ENCODE measurements at regions not wholly inside any gene's neighbourhood (a gene's known extent, or its start where the extent isn't known, plus 50 kb on each side); places are given as distances from the start of the nearest gene placed in this dataset.

DNA sequence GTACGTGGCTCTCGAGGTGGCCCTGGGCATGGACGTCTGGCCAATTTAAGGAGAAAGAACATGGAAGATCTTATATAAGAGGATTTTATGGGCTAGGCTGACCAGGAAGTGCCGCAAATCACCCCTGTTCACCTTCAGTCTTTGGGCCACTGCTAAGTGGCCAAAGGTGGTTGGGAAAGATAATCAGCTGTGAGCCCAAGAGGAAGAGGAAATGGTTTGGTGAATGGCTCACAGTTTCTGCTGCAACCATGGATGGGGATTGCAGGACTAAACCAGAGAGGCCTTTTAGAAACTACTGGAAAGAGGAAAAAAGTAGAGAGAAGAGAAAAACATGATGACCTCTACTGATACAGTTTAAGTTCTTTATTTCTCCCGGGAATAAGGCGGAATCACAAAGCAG, 96.0 kb upstream of the ARHGAP20 start:
- TF ChIP-seq ZNF555 (tag by site-specific recombination; conservative IDR thresholded peaks at IDR 0.05) (no peak), BCL11B (tag by site-specific recombination; IDR thresholded peaks at IDR 0.05; ENCODE audit: low read depth) (no peak), ZNF274 (IDR thresholded peaks at IDR 0.05; ENCODE audit: low read length) (no peak), ZNF274 (tag by site-specific recombination; IDR thresholded peaks at IDR 0.05; ENCODE audit: borderline replicate concordance) (no peak), HOXC10 (CRISPR knock-in tag; IDR thresholded peaks at IDR 0.05) (no peak), ZNF223 (tag by site-specific recombination; IDR thresholded peaks at IDR 0.05) (no peak), KLF10 (tag by site-specific recombination; IDR thresholded peaks at IDR 0.05) (no peak), ZNF48 (tag by site-specific recombination; IDR thresholded peaks at IDR 0.05) (no peak), EGR2 (tag by site-specific recombination; IDR thresholded peaks at IDR 0.05; ENCODE audit: low read depth) (no peak), ZNF776 (tag by site-specific recombination; IDR thresholded peaks at IDR 0.05; ENCODE audit: borderline replicate concordance) (no peak), ZNF670 (tag by site-specific recombination; IDR thresholded peaks at IDR 0.05; ENCODE audit: low read depth) (no peak), ZNF521 (tag by site-specific recombination; IDR thresholded peaks at IDR 0.05) (no peak), ZNF654 (tag by site-specific recombination; IDR thresholded peaks at IDR 0.05; ENCODE audit: low read depth) (no peak), ZNF211 (tag by site-specific recombination; IDR thresholded peaks at IDR 0.05; ENCODE audit: low read depth) (no peak), REPIN1 (tag by site-specific recombination; IDR thresholded peaks at IDR 0.05; ENCODE audit: low read depth) (no peak)
- TF ChIP-seq, protein P1, sequence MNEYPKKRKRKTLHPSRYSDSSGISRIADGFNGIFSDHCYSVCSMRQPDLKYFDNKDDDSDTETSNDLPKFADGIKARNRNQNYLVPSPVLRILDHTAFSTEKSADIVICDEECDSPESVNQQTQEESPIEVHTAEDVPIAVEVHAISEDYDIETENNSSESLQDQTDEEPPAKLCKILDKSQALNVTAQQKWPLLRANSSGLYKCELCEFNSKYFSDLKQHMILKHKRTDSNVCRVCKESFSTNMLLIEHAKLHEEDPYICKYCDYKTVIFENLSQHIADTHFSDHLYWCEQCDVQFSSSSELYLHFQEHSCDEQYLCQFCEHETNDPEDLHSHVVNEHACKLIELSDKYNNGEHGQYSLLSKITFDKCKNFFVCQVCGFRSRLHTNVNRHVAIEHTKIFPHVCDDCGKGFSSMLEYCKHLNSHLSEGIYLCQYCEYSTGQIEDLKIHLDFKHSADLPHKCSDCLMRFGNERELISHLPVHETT (tag by site-specific recombination; IDR thresholded peaks at IDR 0.05), result no peak
- TF ChIP-seq, protein P2, sequence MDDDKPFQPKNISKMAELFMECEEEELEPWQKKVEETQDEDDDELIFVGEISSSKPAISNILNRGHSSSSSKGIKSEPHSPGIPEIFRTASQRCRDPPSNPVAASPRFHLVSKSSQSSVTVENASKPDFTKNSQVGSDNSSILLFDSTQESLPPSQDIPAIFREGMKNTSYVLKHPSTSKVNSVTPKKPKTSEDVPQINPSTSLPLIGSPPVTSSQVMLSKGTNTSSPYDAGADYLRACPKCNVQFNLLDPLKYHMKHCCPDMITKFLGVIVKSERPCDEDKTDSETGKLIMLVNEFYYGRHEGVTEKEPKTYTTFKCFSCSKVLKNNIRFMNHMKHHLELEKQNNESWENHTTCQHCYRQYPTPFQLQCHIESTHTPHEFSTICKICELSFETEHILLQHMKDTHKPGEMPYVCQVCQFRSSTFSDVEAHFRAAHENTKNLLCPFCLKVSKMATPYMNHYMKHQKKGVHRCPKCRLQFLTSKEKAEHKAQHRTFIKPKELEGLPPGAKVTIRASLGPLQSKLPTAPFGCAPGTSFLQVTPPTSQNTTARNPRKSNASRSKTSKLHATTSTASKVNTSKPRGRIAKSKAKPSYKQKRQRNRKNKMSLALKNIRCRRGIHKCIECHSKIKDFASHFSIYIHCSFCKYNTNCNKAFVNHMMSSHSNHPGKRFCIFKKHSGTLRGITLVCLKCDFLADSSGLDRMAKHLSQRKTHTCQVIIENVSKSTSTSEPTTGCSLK (tag by site-specific recombination; IDR thresholded peaks at IDR 0.05), result no peak
- ChIA-PET POLR2A (no interaction called here), CTCF (no interaction called here)
- Histone ChIP-seq H3K27ac (ENCODE audit: extremely low read depth, low read depth, low read length) (no peak overlapping the region), H3K36me3 (ENCODE audit: control insufficient read depth in 2 of 2, insufficient read depth in 1 of 2, low read length in 2 of 2) (no peaks in the 10 kb centered on the region), H3K4me1 (ENCODE audit: control insufficient read depth, insufficient read depth, low read length) (no peaks in the 10 kb centered on the region), H3K4me3 (ENCODE audit: low read depth, low read length) (no peak overlapping the region), H3K9me3 (ENCODE audit: control insufficient read depth, insufficient read depth, low read depth, low read length) (no peaks in the 10 kb centered on the region)

DNA sequence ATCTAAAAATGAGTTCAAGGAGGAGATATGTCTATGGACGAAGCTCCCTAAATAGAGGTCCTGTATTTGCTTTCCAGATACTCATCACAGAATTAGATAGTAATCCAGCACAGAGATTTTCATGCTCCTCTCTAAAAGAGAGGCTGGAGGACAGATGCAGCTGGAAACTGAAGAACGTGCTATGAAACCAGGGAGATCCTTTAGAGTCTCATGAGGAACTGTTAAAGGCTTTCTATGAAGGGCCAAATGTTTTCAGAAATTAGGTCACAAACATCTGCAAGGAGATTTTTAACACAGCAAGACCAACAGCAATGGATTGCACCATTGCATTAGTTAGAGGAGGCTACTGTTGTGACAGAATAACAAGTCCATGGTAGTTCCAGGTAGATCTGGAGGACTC, 95.6 kb upstream of the ARHGAP20 start:
- POLR2A ChIA-PET, result no interaction called here
- Histone ChIP-seq H3K27ac (ENCODE audit: extremely low read depth, low read depth, low read length) (no peak overlapping the region), H3K4me3 (ENCODE audit: low read depth, low read length) (no peak overlapping the region), H3K4me1 (ENCODE audit: control insufficient read depth, insufficient read depth, low read length) (no peaks in the 10 kb centered on the region), H3K36me3 (ENCODE audit: control insufficient read depth in 2 of 2, insufficient read depth in 1 of 2, low read length in 2 of 2) (no peaks in the 10 kb centered on the region), H3K9me3 (ENCODE audit: control insufficient read depth, insufficient read depth, low read depth, low read length) (no peaks in the 10 kb centered on the region)
- CTCF ChIA-PET, result no interaction called here
- no peak for TF ChIP-seq ZNF202 (tag by site-specific recombination; IDR thresholded peaks at IDR 0.05; ENCODE audit: borderline replicate concordance)
- no peak for TF ChIP-seq MYNN (tag by site-specific recombination; IDR thresholded peaks at IDR 0.05; ENCODE audit: borderline replicate concordance)
- TF ChIP-seq WT1 (tag by site-specific recombination; IDR thresholded peaks at IDR 0.05), result no peak
- TF ChIP-seq ZNF354C (tag by site-specific recombination; IDR thresholded peaks at IDR 0.05; ENCODE audit: borderline replicate concordance, low read depth), result no peak
- TF ChIP-seq EGR2 (tag by site-specific recombination; IDR thresholded peaks at IDR 0.05; ENCODE audit: low read depth), result no peak
- TF ChIP-seq, protein P3, sequence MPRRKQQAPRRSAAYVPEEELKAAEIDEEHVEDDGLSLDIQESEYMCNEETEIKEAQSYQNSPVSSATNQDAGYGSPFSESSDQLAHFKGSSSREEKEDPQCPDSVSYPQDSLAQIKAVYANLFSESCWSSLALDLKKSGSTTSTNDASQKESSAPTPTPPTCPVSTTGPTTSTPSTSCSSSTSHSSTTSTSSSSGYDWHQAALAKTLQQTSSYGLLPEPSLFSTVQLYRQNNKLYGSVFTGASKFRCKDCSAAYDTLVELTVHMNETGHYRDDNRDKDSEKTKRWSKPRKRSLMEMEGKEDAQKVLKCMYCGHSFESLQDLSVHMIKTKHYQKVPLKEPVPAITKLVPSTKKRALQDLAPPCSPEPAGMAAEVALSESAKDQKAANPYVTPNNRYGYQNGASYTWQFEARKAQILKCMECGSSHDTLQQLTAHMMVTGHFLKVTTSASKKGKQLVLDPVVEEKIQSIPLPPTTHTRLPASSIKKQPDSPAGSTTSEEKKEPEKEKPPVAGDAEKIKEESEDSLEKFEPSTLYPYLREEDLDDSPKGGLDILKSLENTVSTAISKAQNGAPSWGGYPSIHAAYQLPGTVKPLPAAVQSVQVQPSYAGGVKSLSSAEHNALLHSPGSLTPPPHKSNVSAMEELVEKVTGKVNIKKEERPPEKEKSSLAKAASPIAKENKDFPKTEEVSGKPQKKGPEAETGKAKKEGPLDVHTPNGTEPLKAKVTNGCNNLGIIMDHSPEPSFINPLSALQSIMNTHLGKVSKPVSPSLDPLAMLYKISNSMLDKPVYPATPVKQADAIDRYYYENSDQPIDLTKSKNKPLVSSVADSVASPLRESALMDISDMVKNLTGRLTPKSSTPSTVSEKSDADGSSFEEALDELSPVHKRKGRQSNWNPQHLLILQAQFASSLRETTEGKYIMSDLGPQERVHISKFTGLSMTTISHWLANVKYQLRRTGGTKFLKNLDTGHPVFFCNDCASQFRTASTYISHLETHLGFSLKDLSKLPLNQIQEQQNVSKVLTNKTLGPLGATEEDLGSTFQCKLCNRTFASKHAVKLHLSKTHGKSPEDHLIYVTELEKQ (tag by site-specific recombination; IDR thresholded peaks at IDR 0.05; ENCODE audit: borderline replicate concordance), result no peak
- TF ChIP-seq, protein P4, sequence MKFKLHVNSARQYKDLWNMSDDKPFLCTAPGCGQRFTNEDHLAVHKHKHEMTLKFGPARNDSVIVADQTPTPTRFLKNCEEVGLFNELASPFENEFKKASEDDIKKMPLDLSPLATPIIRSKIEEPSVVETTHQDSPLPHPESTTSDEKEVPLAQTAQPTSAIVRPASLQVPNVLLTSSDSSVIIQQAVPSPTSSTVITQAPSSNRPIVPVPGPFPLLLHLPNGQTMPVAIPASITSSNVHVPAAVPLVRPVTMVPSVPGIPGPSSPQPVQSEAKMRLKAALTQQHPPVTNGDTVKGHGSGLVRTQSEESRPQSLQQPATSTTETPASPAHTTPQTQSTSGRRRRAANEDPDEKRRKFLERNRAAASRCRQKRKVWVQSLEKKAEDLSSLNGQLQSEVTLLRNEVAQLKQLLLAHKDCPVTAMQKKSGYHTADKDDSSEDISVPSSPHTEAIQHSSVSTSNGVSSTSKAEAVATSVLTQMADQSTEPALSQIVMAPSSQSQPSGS (tag by site-specific recombination; IDR thresholded peaks at IDR 0.05; ENCODE audit: low read depth), result no peak
- TF ChIP-seq ZNF23 (tag by site-specific recombination; IDR thresholded peaks at IDR 0.05; ENCODE audit: borderline replicate concordance), result no peak
- TF ChIP-seq ZIC2 (tag by site-specific recombination; IDR thresholded peaks at IDR 0.05), result no peak
- TF ChIP-seq FEZF1 (tag by site-specific recombination; IDR thresholded peaks at IDR 0.05), result no peak
- no peak for TF ChIP-seq ZNF777 (tag by site-specific recombination; IDR thresholded peaks at IDR 0.05; ENCODE audit: borderline replicate concordance)
- TF ChIP-seq ZEB2 (tag by site-specific recombination; IDR thresholded peaks at IDR 0.05), result no peak
- no peak for TF ChIP-seq ZNF510 (tag by site-specific recombination; IDR thresholded peaks at IDR 0.05; ENCODE audit: insufficient replicate concordance)
